ENCODE measurements at regions not wholly inside any gene's neighbourhood (a gene's known extent, or its start where the extent isn't known, plus 50 kb on each side); places are given as distances from the start of the nearest gene placed in this dataset.
"Not testable (repeated sequence)": the region's sequence is repeated elsewhere in the genome, so short reads cannot be mapped to it uniquely, and the experiment has no call there.

DNA sequence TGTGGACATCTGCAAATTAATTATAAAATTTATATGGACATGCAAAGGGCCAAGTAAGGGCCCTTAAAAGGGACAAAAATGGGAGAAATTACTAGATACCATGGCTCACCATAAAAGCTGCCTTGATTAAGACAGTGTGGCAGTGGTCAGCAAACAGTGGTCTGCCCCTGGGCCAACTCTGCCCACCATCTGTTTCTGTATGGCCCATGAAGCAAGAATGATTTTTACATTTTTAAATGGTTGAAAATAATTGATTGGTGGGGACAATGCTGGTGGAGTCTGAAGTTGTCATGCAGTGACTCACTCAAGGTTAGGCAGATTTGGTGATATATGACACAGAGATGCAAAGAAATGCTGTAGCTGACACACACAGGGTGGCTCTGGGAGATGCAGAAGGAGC is 143.2 kb upstream of the PRDM7 start:
- DNase-seq, result not testable (repeated sequence)

DNA sequence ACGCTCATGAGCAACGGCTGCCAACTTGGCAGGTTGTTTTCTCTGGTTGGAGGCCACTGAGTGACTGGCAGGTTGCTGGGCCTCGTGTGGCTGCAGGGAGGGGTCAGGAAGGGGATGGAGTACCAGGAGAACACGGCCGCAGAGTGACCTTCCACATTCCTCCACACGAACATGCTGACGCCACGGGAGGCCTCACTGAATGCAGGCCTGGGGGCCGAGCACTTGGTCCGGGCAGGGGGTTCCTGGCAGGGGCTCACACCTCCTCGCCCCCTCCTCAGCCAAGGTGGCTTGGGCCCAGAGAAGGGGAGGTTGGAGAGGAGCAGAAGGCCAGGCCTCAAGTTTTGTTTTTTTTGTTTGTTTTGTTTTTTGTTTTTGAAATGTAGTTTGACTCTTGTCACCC is 98.5 kb upstream of the PRDM7 start:
- DNase-seq, result not testable (repeated sequence)

DNA sequence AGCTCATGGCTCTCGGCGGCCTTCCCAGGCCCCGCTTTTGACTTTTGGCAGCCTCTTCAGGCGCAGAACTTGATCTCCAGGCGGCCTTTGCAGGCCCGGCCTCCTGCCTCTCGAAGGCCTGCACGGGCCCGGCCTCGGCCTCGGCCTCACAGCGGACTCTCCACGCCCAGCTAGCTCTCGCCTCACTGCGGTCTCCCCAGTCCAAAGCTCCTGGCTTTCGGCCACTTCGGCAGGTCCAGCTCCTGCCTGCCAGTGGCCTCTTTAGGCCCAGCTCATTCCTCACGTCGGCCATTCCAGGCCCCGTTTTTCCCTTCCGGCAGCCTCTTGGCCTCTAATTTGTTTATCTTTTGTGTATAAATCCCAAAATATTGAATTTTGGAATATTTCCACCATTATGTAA is 94.5 kb upstream of the PRDM7 start:
- DNase-seq, result not testable (repeated sequence)

DNA sequence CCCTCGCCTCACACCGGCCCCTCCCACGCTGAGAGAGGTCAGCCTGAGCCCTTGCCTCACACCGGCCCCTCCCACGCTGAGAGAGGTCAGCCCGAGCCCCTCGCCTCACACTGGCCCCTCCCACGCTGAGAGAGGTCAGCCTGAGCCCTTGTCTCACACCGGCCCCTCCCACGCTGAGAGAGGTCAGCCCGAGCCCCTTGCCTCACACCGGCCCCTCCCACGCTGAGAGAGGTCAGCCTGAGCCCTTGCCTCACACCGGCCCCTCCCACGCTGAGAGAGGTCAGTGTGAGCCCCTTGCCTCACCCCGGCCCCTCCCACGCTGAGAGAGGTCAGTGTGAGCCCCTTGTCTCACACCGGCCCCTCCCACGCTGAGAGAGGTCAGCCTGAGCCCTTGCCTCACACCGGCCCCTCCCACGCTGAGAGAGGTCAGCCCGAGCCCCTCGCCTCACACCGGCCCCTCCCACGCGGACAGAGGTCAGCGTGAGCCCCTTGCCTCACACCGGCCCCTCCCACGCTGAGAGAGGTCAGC is 92.1 kb upstream of the PRDM7 start:
- DNase-seq, result not testable (repeated sequence)

DNA sequence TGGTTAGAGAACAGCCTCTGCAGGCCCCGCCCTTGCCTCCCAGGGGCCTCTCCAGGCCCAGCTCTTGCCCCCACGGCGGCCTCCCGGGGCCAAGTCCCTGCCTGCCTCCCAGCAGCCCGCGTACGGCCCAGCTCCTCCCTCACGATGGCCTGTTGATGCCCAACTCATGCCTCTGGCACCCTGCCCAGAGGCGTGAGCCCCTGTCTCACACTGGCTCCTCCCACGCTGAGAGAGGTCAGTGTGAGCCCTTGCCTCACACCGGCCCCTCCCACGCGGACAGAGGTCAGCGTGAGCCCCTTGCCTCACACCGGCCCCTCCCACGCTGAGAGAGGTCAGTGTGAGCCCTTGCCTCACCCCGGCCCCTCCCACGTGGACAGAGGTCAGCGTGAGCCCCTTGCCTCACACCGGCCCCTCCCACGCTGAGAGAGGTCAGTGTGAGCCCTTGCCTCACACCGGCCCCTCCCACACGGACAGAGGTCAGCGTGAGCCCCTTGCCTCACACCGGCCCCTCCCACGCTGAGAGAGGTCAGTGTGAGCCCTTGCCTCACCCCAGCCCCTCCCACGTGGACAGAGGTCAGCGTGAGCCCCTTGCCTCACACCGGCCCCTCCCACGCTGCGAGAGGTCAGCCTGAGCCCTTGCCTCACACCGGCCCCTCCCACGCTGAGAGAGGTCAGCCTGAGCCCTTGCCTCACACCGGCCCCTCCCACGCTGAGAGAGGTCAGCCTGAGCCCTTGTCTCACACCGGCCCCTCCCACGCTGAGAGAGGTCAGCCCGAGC is 91.4 kb upstream of the PRDM7 start:
- not testable (repeated sequence) for DNase-seq

DNA sequence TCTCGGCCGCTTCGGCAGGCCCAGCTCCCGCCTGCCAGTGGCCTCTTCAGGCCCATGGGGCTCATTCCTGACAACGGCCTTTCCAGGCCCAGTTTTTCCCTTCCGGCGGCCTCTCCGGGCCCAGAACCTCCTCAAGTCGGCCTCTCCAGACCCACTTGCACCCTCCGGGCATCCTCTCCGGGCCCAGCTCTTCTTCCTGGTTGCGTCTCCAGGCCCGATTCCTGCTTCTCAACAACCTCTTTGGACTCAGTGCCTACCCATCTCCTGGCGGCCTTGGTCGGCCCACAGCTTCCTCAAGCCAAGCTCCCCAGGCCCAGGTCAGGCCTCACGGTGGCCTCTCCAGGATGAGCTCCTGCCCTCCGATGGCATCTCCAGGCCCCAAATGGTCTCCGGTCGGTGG is 90.6 kb upstream of the PRDM7 start:
- DNase-seq, result not testable (repeated sequence)

DNA sequence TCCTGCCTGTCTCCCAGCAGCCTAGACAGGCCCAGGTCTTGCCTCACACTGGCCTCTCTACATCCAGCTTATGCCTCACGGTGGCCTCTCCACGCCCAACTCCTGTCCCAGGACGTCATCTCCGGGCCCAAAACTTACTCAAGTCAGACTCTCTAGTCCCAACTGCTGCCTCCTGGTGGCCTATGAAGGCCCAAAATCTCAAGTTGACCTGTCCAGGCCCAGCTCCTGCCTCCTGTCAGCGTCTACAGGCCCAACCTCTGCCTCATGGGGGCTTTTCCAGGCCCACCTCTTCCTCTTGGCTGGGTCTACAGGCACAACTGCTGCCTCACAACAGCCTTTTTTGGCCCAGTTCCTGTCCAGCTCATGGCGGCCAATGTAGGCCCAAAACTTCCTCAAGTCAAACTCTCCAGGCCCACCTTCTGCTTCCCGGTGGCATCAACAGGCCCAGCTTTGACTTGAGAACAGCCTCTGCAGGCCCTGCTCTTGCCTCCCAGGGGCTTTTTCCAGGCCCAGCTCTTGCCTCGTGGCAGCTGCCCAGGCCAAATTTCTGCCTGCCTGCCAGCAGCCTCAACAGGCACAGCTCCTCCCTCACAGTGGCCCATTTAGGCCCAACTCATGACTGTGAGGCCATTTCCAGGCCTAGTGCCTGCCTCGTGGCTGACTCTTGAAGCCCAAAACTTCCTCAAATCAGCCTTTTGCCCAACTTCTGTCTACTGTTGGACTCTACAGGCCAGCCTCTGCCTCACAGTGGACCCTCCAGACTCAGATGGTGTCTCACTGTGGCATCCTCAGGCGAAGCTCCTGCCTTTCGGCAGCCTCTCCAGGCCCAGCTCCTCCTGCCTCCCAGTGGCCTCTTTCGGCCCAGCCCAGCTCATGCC is 89.8 kb upstream of the PRDM7 start:
- peak in 1 of 2 experiments; percentile 14 for DNase-seq

DNA sequence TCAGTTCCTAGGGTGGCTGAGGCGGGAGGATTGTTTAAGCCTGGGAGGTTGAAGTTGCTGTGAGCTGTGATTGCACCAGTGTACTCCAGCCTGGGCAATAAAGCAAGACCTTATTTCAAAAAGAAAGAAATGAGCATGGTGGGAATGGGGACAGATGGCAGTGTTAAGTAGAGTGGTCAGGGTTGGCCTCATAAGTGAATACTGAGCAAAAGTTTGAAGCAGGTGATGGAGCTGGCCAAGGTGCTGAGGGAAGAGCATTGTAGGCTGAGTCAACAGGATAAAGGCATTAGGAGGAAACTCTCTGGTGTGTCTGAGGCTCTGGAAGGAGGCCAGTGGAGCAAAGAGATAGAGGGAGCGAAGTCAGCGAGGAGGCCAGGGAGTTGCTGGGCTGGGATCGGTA is 73.9 kb upstream of the PRDM7 start:
- not testable (repeated sequence) for DNase-seq

Data from activated T-cell treated with anti-CD3 and anti-CD28 coated beads, Interleukin-2, amount 50 U/mL, for 48 hours (primary cell).